ENCODE measurements at regions not wholly inside any gene's neighbourhood (a gene's known extent, or its start where the extent isn't known, plus 50 kb on each side); places are given as distances from the start of the nearest gene placed in this dataset.

DNA sequence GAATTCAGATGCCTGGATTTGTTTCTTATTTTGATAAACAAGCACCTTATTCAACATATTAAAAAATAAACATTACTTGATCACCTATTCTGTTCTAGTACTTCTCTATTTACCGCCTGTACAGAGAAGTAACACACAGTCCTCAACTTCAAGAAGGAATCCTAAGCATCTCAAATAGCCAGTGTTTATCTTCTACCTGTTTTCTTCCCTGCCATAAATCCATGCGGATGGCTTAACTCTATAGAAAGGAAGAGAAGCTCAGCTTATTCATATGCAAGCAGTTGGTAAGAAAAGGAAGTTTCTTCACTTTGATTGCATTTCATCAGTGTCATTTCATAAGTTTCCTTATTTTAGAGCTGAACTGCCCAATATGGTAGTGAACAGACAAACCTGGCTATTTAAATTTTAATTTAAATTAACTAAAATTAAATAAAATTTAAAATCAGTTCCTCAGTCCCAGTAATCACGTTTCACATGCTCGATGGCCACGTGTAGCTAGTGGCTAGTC, 210.0 kb upstream of the PEX5L start:
- H3K4me3 Mint-ChIP-seq: no peak overlapping the region
- no peak overlapping the region for H3K27ac Mint-ChIP-seq
- H3K36me3 Mint-ChIP-seq: peaks cover 4% of the 10 kb centered on the region; the same call in 1 of the 2 replicates
- ChIA-PET POLR2A (no interaction called here), CTCF (interaction anchor here (1.0 kb wide), 1 partner anchor 435 kb away, joined by 4 read pairs; no protein-coding TSS in a partner anchor)
- no peak for DNase-seq (ENCODE audit: low spot score)
- TF ChIP-seq, protein P1, sequence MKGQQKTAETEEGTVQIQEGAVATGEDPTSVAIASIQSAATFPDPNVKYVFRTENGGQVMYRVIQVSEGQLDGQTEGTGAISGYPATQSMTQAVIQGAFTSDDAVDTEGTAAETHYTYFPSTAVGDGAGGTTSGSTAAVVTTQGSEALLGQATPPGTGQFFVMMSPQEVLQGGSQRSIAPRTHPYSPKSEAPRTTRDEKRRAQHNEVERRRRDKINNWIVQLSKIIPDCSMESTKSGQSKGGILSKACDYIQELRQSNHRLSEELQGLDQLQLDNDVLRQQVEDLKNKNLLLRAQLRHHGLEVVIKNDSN (CRISPR knock-in tag; IDR thresholded peaks at IDR 0.05): no peak
- TF ChIP-seq RELA (CRISPR knock-in tag; IDR thresholded peaks at IDR 0.05; ENCODE audit: borderline replicate concordance) (no peak), ZNF219 (CRISPR knock-in tag; IDR thresholded peaks at IDR 0.05; ENCODE audit: borderline replicate concordance) (no peak), NR2C2 (CRISPR knock-in tag; IDR thresholded peaks at IDR 0.05) (no peak), ZNF671 (CRISPR knock-in tag; IDR thresholded peaks at IDR 0.05) (no peak), ZNF317 (CRISPR knock-in tag; IDR thresholded peaks at IDR 0.05; ENCODE audit: borderline replicate concordance, low read depth) (no peak), ZNF232 (CRISPR knock-in tag; IDR thresholded peaks at IDR 0.05) (no peak)
- TF ChIP-seq, protein P2, sequence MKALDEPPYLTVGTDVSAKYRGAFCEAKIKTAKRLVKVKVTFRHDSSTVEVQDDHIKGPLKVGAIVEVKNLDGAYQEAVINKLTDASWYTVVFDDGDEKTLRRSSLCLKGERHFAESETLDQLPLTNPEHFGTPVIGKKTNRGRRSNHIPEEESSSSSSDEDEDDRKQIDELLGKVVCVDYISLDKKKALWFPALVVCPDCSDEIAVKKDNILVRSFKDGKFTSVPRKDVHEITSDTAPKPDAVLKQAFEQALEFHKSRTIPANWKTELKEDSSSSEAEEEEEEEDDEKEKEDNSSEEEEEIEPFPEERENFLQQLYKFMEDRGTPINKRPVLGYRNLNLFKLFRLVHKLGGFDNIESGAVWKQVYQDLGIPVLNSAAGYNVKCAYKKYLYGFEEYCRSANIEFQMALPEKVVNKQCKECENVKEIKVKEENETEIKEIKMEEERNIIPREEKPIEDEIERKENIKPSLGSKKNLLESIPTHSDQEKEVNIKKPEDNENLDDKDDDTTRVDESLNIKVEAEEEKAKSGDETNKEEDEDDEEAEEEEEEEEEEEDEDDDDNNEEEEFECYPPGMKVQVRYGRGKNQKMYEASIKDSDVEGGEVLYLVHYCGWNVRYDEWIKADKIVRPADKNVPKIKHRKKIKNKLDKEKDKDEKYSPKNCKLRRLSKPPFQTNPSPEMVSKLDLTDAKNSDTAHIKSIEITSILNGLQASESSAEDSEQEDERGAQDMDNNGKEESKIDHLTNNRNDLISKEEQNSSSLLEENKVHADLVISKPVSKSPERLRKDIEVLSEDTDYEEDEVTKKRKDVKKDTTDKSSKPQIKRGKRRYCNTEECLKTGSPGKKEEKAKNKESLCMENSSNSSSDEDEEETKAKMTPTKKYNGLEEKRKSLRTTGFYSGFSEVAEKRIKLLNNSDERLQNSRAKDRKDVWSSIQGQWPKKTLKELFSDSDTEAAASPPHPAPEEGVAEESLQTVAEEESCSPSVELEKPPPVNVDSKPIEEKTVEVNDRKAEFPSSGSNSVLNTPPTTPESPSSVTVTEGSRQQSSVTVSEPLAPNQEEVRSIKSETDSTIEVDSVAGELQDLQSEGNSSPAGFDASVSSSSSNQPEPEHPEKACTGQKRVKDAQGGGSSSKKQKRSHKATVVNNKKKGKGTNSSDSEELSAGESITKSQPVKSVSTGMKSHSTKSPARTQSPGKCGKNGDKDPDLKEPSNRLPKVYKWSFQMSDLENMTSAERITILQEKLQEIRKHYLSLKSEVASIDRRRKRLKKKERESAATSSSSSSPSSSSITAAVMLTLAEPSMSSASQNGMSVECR (CRISPR knock-in tag; IDR thresholded peaks at IDR 0.05; ENCODE audit: borderline replicate concordance): no peak
- peaks cover 12% of the 10 kb centered on the region for H3K4me1 Mint-ChIP-seq
- peak; percentile 72 for ATAC-seq
- H3K9me3 Mint-ChIP-seq: peaks cover 7% of the 10 kb centered on the region
- no peaks in the 10 kb centered on the region for H3K27me3 Mint-ChIP-seq (ENCODE audit: low read depth)

DNA sequence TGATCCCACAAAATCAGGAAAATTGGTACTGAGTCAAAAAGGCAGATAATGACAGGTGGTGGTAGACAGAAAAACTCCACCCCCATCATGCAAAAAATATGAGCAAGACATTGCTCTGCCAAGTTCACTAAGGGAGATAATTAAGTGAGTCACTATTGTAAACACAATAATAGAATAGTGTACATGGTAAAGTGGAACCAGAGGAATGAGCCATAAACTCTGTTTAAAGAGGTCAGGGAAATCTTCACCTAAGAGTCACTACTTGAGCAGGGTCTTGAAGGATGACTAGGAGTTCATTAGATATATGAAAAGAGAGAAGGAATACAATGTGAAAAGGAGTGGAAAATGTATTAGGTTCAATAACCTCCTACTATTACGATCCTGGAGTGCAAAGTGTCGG, 213.4 kb upstream of the PEX5L start:
- TF ChIP-seq, protein P3, sequence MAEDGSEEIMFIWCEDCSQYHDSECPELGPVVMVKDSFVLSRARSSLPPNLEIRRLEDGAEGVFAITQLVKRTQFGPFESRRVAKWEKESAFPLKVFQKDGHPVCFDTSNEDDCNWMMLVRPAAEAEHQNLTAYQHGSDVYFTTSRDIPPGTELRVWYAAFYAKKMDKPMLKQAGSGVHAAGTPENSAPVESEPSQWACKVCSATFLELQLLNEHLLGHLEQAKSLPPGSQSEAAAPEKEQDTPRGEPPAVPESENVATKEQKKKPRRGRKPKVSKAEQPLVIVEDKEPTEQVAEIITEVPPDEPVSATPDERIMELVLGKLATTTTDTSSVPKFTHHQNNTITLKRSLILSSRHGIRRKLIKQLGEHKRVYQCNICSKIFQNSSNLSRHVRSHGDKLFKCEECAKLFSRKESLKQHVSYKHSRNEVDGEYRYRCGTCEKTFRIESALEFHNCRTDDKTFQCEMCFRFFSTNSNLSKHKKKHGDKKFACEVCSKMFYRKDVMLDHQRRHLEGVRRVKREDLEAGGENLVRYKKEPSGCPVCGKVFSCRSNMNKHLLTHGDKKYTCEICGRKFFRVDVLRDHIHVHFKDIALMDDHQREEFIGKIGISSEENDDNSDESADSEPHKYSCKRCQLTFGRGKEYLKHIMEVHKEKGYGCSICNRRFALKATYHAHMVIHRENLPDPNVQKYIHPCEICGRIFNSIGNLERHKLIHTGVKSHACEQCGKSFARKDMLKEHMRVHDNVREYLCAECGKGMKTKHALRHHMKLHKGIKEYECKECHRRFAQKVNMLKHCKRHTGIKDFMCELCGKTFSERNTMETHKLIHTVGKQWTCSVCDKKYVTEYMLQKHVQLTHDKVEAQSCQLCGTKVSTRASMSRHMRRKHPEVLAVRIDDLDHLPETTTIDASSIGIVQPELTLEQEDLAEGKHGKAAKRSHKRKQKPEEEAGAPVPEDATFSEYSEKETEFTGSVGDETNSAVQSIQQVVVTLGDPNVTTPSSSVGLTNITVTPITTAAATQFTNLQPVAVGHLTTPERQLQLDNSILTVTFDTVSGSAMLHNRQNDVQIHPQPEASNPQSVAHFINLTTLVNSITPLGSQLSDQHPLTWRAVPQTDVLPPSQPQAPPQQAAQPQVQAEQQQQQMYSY (CRISPR knock-in tag; IDR thresholded peaks at IDR 0.05): no peak
- TF ChIP-seq FOXP1 (CRISPR knock-in tag; IDR thresholded peaks at IDR 0.05; ENCODE audit: borderline replicate concordance) (no peak), HMGA2 (CRISPR knock-in tag; IDR thresholded peaks at IDR 0.05) (no peak)
- TF ChIP-seq, protein P4, sequence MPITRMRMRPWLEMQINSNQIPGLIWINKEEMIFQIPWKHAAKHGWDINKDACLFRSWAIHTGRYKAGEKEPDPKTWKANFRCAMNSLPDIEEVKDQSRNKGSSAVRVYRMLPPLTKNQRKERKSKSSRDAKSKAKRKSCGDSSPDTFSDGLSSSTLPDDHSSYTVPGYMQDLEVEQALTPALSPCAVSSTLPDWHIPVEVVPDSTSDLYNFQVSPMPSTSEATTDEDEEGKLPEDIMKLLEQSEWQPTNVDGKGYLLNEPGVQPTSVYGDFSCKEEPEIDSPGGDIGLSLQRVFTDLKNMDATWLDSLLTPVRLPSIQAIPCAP (CRISPR knock-in tag; IDR thresholded peaks at IDR 0.05): no peak
- TF ChIP-seq, protein P5, sequence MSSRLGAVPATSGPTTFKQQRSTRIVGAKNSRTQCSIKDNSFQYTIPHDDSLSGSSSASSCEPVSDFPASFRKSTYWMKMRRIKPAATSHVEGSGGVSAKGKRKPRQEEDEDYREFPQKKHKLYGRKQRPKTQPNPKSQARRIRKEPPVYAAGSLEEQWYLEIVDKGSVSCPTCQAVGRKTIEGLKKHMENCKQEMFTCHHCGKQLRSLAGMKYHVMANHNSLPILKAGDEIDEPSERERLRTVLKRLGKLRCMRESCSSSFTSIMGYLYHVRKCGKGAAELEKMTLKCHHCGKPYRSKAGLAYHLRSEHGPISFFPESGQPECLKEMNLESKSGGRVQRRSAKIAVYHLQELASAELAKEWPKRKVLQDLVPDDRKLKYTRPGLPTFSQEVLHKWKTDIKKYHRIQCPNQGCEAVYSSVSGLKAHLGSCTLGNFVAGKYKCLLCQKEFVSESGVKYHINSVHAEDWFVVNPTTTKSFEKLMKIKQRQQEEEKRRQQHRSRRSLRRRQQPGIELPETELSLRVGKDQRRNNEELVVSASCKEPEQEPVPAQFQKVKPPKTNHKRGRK (CRISPR knock-in tag; IDR thresholded peaks at IDR 0.05; ENCODE audit: borderline replicate concordance): no peak
- H3K36me3 Mint-ChIP-seq: peaks cover 1% of the 10 kb centered on the region; the same call in 1 of the 2 replicates
- no peak for ATAC-seq
- H3K27me3 Mint-ChIP-seq (ENCODE audit: low read depth): no peaks in the 10 kb centered on the region
- CTCF ChIA-PET: no interaction called here
- no peak for DNase-seq (ENCODE audit: low spot score)
- H3K4me3 Mint-ChIP-seq: no peak overlapping the region
- H3K9me3 Mint-ChIP-seq: peaks cover 3% of the 10 kb centered on the region
- peaks cover 12% of the 10 kb centered on the region for H3K4me1 Mint-ChIP-seq
- no peak overlapping the region for H3K27ac Mint-ChIP-seq
- POLR2A ChIA-PET: no interaction called here

Data from WTC11 (cell line).